LoVo (cell line): ENCODE measurements at regions not wholly inside any gene's neighbourhood (a gene's known extent, or its start where the extent isn't known, plus 50 kb on each side); places are given as distances from the start of the nearest gene placed in this dataset.

ENCODE experiments used
- DNase-seq: peaks from one replicate; pipeline ENCODE4 v3.0.0-alpha.2; 2016; ENCODE audit warnings: low spot score

- no peak for DNase-seq
Measured at GRCh38 chr12:87793131-87793530, 236.1 kb downstream of the C12orf50 start.

GRCh38 chr12:87784350-87784749 lies 244.9 kb downstream of the C12orf50 start:
- no peak for DNase-seq

- no peak for DNase-seq
Measured at GRCh38 chr12:87783467-87783866, 245.7 kb downstream of the C12orf50 start.

GRCh38 chr12:87782838-87783237 lies 246.4 kb downstream of the C12orf50 start:
- DNase-seq: no peak

GRCh38 chr12:87779858-87780498 lies 249.2 kb downstream of the C12orf50 start:
- DNase-seq: no peak

GRCh38 chr12:87779016-87779415 lies 250.2 kb downstream of the C12orf50 start:
- no peak for DNase-seq

GRCh38 chr12:87778065-87778464 lies 251.1 kb downstream of the C12orf50 start:
- DNase-seq: no peak

GRCh38 chr12:87775784-87776183 lies 253.4 kb downstream of the C12orf50 start:
- no peak for DNase-seq

- DNase-seq: no peak
Measured at GRCh38 chr12:87775051-87775450, 254.2 kb downstream of the C12orf50 start.

GRCh38 chr12:87772401-87772800 lies 256.8 kb downstream of the C12orf50 start:
- DNase-seq: no peak

GRCh38 chr12:87768501-87769287 lies 260.5 kb downstream of the C12orf50 start:
- no peak for DNase-seq

- no peak for DNase-seq
Measured at GRCh38 chr12:87766044-87766443, 263.2 kb downstream of the C12orf50 start.

- no peak for DNase-seq
Measured at GRCh38 chr12:87760943-87761342, 268.3 kb downstream of the C12orf50 start.

- DNase-seq: no peak
Measured at GRCh38 chr12:87758271-87758670, 270.9 kb downstream of the C12orf50 start.

GRCh38 chr12:87756721-87757120 lies 272.5 kb downstream of the C12orf50 start:
- DNase-seq: no peak

- no peak for DNase-seq
Measured at GRCh38 chr12:87756111-87756510, 273.1 kb downstream of the C12orf50 start.

GRCh38 chr12:87728931-87729593 lies 300.1 kb downstream of the C12orf50 start:
- DNase-seq: no peak

- DNase-seq: no peak
Measured at GRCh38 chr12:87720967-87721366, 308.2 kb downstream of the C12orf50 start.

GRCh38 chr12:87704374-87704773 lies 324.8 kb downstream of the C12orf50 start:
- peak; percentile 30 for DNase-seq

- no peak for DNase-seq
Measured at GRCh38 chr12:87690236-87690810, 338.9 kb downstream of the C12orf50 start.

GRCh38 chr12:87689196-87689595 lies 340.0 kb downstream of the C12orf50 start:
- no peak for DNase-seq

GRCh38 chr12:87687362-87687761 lies 341.8 kb downstream of the C12orf50 start:
- no peak for DNase-seq

- DNase-seq: no peak
Measured at GRCh38 chr12:87685696-87686095, 343.5 kb downstream of the C12orf50 start.
